ENCODE measurements at regions not wholly inside any gene's neighbourhood (a gene's known extent, or its start where the extent isn't known, plus 50 kb on each side); places are given as distances from the start of the nearest gene placed in this dataset.
"Not testable (repeated sequence)": the region's sequence is repeated elsewhere in the genome, so short reads cannot be mapped to it uniquely, and the experiment has no call there.

- FAIRE-seq: no peak
These were observed 216.1 kb upstream of the ADRA1D start for GRCh38 chr20:4465212-4465611.

- not testable (repeated sequence) for FAIRE-seq
These were observed 213.7 kb upstream of the ADRA1D start for GRCh38 chr20:4462801-4463200.

- no peak for FAIRE-seq
These were observed 210.0 kb upstream of the ADRA1D start for GRCh38 chr20:4459081-4459480.

- no peak for FAIRE-seq
These were observed 208.8 kb upstream of the ADRA1D start for GRCh38 chr20:4457566-4458543.

DNA sequence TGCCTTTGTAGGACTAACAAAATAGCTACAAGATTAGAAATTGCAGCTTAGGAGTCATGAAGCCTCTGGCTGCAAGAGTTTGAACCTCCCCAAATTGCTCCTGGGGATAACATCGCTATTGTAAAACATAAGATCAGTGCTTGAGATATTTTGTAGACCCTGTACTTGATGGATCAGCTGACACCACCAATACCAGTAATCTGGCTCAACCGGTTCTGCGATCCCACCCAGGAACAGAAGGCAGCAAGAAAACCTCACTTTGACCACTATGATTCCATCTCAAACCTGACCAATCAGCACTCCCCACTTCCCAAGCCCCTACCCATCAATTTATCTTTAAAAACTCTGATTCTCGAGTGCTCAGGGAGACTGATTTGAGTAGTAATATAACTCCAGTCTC is 206.9 kb upstream of the ADRA1D start:
- no peak for FAIRE-seq

- no peak for FAIRE-seq
These were observed 206.2 kb upstream of the ADRA1D start for GRCh38 chr20:4455301-4455701.

DNA sequence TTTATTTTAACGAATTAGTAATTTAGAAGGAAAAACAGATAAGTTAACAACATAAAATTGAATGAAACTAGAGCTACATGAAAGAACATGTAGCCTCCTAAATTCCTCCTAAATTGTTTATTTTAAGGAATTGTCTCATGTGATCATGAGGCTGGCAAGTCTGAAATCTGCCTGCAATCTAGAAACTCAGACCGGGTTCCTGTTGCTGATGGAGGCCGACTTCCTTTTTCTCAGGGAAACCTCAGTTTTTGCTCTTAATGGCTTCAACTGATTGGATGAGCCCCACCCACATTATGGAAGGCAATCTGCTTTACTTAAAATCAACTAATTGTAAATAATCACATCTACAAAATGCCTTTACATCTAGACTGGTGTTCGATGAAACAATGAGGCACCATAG is 205.0 kb upstream of the ADRA1D start:
- FAIRE-seq: no peak

- FAIRE-seq: no peak
These were observed 204.3 kb upstream of the ADRA1D start for GRCh38 chr20:4453359-4453758.

- no peak for FAIRE-seq
These were observed 202.5 kb upstream of the ADRA1D start for GRCh38 chr20:4451487-4452081.

- FAIRE-seq: no peak
These were observed 201.0 kb upstream of the ADRA1D start for GRCh38 chr20:4449957-4450715.

DNA sequence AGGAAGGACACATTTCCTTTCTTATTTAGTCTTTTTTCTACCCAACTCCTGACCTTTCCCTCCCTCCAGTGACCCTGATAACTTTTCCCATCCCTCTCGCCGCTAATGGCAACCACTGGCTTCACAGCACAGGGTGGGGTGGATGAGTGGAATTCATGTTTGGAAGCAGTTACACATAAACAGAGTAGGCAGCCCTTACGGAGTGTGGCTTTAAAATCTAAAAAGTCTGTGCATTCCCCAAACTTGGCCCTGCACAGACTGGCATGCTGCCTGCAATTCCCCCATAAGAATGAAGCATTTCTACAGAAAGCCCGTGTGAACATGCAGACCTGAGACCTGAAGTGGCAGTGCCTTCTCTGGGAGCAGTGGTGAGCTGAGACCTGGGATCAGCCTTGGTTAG is 196.7 kb upstream of the ADRA1D start:
- FAIRE-seq: no peak

- no peak for FAIRE-seq
These were observed 196.2 kb upstream of the ADRA1D start for GRCh38 chr20:4445331-4445730.

DNA sequence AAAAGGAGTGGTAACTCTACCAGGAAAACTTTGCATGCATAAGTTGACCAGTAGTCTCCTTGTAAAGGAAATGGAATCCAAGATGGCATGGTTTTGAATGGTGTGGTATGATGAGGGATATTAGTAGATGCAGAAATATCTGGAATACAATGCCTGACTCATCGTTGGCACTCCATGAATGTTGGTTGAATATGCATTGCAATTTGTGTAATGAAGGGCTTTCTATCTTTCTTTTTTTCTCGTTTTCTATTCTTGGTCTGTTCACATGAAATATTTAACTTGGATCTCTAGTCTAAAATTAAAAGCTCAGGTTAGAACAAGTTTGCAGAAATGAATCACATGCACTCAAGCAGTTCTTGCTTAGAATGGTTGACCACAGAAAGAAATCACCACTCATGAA is 195.3 kb upstream of the ADRA1D start:
- no peak for FAIRE-seq

DNA sequence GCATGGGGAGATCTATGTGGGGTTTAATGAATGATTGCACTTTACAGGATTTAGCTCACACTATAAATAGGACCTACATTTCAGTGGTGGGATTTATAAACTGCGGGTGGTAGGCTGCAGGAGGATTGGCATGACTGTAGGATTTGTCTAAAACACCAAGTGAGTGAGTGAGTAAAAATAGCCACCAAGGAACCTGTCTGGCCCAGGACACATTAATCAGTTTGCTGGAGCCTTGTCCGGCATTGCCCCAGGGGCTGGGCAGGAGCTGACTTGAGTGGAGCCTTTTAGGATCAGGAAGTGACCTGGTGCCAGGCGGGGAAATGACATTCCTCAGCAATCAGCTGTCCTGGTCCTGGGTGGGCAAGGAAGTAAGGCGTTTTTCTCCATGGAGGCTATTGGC is 193.9 kb upstream of the ADRA1D start:
- no peak for FAIRE-seq

DNA sequence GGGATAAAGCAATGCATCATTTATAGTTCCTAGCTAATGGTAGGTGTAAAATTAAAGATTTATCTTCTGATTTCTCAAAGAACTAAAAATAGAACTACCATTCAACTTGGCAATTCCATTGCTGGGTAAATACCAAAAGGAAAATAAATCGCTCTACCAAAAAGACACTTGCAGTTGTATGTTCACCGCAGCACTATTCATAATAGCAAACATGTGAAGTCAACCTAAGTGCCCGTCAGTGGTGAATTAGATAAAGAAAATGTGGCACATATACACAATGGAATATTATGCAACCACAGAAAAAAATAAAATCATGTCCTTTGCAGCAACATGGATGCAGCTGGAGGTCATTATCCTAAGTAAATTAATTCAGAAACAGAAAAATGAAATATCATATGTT is 192.8 kb upstream of the ADRA1D start:
- FAIRE-seq: no peak

GRCh38 chr20:4441191-4441590 is 192.1 kb upstream of the ADRA1D start:
- FAIRE-seq: no peak

DNA sequence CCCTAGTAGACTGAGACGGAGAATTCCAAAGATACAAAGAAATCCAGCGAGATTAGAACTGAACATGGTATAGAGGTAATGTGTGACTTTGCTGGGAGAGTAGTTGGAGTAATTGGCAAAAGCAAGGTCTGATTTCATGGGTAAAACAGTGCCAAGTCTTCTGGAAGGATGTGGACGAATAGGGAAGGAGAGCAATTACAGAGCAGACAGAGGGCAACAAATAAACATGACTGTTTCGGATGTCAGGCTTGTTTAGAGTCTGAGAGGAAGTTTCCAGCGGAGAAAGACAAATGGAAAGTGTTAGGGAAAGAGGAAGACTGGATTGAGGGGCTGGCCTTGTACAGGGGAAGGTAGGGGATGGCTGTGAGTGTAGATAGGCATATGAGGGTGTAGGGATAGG is 190.4 kb upstream of the ADRA1D start:
- FAIRE-seq: no peak

DNA sequence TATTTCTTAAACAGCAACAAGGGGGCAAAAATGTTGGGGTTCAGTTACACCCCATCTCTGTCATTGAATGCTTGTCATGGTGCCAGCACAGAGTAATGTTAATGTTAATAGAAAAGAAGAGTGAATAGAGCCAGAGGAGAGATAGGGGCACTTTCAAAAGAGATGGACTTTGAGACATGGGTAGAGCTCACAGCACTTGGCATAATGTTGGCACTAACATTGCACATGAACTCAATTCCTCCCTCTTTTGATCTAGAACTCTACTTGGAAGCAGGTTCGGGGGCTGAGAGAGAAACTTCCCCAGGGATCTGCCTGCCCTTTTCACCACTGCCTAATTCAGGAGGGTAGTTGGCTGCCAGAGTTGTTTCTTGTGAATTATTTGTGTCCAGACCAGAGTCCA is 188.0 kb upstream of the ADRA1D start:
- FAIRE-seq: no peak

GRCh38 chr20:4435671-4436455 is 186.8 kb upstream of the ADRA1D start:
- FAIRE-seq: no peak

DNA sequence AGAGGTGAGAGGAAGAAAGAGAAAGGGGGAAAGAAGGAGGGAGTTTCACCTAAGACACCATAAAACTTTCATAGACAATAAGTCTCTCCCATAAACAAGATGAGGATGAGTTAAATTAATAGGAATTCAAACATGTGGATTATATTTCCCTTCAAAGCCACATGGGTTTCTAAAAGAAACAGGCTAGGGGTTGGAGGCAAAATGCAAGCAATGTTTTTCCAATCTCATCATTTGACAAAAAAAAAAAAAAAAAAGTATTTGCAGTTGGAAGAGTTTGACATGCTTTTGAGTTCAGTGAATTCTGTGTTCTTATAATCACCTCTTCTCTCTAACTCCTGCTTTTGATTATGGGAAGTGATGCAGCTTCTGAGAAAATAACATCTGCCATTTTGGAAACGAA is 186.1 kb upstream of the ADRA1D start:
- no peak for FAIRE-seq

DNA sequence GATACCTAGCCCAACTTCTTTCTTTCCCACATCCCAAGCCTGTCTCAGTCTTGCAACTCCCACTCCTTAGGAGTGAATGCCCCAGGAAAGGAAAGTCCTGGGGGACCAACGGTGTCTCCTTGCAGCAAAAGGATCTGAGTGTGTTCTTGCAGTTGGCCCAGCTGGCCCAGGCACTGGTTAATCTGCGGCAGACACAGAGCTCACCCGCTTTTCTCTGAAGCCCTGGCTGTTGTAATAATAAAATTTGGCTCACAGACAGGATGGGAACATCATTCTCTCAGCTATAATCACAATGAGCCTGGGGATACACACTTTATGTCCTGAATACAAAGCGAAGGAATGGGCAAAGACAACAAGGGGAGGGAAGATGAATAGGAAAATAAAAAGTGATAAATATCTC is 185.6 kb upstream of the ADRA1D start:
- no peak for FAIRE-seq

DNA sequence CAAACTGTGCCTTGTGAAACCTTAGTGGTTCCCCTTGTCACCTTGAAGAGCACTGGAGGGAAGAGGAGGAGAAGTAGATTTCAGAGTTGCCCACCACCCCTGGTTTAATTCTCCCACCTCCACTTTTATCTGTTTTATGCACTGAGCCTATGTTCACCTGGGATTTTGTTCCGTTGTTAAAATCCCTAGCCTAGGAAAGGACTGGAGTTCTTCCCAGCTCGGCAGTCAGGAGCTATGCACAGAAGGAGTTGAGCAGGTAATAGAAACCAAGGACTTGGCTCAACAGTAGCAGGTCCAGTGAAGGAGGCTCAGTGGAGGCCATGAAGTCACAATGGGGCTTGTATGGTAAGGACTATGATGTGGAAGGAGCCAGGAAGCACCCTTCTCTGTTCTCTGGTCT is 182.4 kb upstream of the ADRA1D start:
- FAIRE-seq: no peak

DNA sequence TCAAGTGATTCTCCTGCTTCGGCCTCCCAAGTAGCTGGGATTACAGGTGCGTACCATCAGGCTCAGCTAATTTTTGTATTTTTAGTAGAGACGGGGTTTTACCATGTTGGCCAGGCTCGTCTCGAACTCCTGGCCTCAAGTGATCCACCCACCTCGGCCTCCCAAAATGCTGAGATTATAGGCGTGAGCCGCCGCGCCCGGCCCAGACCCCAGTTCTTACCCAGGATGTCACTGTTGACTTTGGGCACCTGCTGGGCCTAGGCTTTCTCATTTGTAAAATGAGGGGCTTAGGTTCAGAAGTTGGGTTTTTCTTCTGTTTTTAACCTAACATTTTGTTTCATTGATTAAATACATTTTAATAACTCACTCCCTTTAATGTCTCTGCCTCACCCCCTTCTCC is 181.7 kb upstream of the ADRA1D start:
- not testable (repeated sequence) for FAIRE-seq

All from colon (tissue), 2 donors.